NCI-H526 (cell line): ENCODE measurements at regions not wholly inside any gene's neighbourhood (a gene's known extent, or its start where the extent isn't known, plus 50 kb on each side); places are given as distances from the start of the nearest gene placed in this dataset.

Source experiments
- DNase-seq, 2 experiments: peaks; one replicate each; lab custom pipeline; 2025; lab: John Stamatoyannopoulos, UW

DNA sequence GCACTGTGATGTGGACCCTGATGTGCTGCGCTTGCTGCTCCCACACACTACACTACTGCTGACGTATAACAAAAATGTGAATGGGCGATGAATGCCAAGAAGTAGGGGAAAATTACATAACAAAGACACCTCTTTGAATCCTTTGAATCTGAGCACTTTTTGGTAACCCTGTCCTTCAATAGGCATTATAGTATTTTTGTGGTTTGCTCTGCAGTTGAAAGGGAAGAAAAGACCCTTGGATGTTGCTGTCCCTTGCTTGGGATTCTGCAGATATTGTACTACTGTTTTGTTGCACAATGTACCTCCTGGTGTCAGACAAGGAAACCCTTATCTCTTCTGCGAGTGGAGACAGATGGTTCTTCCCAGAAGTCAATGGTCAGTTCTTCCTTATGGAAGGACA, 124.8 kb upstream of the UBE3A start:
- no peak for DNase-seq

DNA sequence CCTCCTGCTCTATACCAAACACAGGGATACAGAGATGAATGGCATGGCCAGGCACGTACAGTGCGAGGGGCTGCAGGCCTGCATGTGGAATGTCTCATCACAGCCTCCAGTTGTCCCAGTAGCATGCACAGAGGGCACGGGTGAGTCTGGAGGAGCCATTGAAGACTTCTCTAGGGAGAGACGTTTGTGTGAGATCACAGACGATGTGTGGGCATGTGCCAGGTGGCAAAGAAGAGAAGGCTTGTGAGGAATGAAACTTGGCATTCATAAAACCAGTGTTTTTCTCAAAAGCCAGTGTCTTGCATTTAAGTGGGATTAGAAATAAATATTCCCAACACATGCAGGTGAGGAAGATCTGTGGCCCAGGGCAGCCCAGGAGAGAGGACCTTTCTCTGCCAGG, 119.1 kb upstream of the UBE3A start:
- no peak for DNase-seq

DNA sequence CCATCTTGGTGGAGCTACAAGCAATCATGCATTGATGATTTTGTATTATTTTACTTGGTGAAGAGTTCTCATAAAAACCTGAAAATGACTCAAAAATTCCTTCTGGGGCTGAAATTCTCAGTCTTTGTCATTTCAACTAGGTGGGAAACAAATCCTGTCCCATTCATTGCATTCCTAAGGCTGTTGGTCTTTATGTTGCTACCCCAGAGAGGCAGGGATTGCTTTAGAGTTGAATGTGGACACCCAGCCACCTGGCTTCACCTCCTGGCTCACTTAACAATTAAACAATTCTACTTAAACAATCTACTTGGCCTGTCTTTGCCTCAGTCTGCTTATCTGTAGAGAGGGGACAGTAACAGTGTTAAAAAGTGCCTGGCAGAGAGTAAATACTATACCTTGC, 117.3 kb upstream of the UBE3A start:
- DNase-seq, result no peak

DNA sequence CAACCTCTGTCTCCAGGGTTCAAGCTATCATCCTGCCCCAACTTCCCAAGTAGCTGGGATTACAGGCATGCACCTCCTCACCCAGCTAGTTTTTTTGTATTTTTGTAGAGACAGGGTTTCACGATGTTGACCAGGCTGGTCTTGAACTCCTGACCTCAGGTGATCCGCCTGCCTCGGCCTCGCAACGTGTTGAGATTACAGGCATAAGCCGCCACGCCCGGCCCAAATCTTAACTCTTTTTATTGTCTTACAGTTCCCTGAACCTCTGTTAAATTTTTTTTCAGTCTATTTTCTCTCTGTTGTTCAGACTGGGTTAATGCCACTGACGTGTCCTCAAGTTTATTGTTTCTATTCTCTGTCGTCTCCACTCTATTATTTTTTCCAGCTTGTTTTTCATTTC, 115.8 kb upstream of the UBE3A start:
- DNase-seq, result no peak

DNA sequence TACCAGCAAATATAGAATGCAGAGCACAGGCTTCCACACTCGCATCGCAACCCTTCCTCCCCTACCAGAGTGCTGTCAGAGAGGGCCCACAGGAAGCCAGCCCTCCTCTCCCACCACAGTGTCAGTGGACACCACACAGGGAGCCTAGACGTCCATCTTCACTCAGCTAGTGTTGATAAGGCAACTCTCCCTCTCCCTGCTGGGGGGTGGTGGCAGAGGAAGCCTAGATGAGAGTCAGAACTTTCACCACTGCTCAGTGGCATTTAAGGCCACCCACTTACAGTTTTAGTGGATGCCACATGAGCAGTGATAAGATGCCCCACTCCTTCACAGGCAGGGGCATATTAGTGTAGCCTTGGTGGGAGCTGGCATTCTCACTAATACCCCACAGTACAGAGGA, 109.8 kb upstream of the UBE3A start:
- DNase-seq, result no peak

DNA sequence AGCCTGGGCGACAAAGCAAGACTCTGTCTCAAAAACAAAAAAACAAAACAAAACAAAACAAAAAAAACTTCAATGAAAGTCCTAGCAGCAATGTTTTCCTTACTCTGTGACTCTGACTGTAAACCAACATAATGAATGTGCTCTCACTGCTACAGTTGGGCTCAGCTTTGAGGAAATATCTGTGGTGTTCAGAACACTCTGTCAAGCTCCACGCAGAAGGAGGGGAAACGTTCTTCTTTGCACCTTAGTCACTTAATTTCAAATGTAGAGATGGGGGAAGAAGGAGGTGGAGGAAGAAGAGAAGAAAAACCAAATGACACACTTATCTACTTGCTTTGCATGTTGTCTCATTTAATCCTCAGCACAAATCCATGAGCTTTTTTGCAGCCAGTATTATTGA, 107.1 kb upstream of the UBE3A start:
- no peak for DNase-seq

DNA sequence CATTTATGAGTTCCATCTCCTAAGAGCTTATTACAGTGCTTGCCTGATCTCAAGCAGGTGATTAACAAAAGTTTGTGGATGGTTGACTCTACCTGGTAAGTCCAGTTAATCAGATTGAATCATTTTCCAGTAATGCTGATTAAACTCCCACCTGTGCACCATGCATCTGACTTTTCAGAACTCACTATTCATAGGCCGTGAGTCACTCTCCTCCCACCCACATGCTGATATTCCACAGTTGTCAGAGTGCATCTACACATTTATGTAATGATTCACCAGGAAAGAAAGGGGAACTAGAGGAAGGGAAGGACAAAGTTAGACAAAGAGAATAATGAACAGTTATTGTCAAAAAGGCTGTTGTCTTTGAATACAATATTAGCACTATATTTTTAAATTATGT, 106.2 kb upstream of the UBE3A start:
- no peak for DNase-seq

DNA sequence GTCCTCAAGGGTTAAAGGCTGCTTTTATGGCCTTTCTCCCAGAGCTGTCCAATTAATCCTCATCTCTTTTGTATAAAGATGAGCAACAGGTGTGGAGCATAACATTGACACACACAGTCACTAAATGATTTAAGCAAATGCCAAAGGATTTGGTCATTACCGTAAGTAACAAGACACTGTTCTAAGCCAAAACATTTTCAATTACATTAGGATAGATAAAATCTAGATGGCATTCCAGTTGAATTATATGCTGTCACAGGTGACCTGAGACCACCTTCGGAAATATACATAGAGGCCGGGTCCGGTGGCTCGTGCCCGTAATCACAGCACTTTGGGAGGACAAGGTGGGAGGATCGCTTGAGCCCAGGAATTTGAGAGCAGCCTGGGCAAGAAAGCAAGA, 105.3 kb upstream of the UBE3A start:
- DNase-seq, result no peak

DNA sequence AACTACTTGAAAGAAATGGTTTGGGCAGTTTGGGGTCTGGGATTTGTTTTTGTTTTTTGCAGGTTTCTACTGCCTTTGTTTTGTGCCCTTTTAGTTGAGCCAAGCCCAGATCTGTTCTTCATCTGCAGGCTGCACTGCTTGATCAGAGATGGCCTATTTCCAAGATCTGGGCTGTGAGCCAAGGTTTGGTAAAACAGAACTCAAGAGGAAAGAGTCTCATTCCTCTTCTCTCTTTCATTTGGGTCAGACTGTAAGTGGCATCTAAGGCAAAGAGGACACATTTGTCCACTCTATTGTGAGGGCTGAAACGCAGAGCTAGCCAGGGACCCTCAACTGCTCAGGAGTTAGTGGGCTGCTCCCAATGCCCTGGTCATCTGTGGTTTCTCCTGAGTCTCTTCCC, 104.4 kb upstream of the UBE3A start:
- DNase-seq, result no peak

DNA sequence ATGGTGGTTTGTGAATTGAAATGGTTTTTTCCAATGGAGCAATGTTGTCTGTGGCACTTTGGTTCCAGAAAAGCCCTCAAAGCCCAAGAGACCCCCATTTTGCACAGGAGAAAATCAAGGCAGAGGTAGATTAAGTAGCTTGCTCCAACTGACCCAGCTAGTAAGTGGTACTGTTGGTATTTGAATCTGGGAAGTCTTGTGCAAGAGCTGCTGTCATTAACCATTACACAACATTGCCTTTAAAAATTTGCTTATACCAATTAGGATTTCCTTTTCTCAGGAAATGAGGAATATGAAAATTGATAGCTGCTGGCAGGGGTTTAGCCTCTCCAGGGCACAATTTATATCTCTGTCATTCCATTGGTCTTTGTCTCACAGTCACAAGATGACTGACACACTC, 102.4 kb upstream of the UBE3A start:
- no peak for DNase-seq

DNA sequence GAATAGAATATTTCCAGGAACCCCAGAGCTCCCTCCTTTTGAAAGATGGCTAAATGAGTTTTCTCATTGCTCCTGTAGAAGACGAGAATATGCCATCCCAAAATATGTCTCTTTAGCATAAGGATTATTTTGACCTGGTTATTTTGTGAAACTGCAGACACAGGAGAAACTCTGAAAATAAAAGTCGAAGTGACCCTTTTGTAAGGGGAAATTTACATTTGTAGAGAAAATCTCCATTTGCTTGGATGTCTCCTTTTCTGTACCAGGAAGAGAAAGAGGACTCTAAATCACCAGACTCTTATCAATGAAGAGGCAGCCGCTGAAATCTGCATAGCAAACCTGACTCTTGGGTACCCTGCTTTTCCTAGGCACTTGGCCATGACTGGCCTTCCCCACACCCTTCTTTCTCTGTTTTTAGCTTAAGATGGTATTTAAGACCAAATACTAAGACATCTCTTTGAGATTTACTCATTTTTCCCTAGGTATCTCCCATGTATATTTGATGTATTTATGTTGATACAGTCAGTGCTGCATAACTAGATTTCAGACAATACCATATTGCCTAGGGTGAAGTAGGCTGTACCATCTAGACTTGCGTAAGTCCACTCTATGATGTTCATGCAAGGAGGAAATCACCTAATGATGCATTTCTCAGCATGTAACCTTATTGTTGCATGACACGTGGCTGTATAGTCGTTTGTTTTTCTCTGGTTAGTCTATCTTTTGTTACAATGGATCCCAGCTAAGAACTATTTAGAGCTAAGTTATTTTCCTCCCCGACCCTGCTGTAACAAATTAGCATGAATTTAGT, 98.2 kb upstream of the UBE3A start:
- DNase-seq, result no peak

DNA sequence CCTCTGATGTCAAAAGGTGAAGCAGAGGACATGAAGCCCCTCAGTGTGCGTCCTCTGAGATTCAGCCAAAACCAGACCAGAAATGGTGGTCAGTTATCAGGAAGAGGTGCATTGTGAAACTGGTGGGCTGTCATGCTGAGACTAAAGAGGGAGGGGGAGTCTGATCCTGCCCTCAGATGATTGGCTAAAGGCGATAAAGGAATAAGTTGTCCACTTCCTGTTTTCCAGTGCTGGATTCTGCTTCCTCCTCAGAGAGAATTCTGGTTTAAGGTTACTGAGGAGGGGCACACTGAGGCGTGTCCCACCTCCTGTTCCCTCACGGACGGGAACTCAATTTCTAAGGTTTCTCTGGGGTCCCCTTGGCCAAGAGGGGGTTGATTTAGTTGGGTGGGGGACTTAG, 97.0 kb upstream of the UBE3A start:
- no peak for DNase-seq

DNA sequence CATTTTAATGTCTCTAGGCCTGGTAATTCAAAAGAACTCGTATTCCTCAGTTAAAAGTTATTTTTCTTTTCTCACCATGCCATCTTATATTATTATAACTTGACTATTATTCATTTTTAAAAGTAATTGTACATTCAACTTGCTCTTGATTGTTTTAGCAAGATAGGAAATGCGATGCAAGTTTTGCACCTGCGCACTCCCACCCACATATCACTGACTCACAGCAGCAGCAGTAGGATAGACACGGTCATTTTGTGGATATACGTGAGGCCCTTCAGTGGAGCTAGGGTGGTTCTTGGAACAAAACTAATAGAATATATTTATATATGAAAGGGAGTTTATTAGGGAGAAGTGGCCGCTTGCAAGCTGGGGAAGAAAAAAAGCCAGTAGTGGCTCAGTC, 95.5 kb upstream of the UBE3A start:
- DNase-seq, result no peak

DNA sequence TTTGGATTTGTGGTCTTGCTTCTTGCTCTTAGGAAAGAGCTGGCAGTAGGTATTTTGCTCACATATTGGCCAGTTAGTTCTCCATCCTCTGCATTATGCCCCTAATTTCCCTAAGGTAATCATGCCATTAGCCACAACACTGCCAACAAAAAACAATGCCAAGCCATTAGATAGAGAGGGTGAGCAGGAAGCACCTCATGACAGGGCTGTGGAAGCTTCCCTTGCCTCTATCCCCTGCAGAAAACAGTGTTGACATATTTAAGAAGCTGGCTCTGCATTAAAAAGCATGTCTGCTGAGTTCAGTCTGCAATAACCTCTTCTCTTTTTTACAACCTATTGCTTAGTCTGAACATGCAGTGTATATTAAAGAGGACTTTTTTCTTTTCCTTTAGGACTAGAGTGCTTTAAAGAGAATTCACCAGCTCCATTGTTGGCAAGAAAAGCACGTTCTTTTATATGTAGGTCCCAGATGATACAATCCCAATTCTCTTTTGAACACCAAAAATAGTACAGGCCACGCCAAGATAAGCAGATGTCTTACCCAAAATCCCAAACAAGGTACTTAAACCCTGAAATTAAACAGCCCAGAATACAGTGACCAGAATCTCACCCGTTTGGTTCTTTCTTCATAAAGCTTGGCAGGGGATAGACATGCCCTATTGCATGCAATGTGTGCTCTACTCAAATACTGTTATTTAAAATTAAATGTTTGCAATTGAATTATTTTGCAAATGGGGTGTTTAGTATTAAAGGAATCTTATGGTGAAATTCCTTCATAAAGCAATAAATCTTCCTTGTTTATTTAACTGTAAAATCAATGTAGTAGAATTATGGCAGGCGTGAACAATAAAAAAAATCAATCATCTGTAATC, 93.7 kb upstream of the UBE3A start:
- peak in 1 of 2 experiments; percentile 18 for DNase-seq

DNA sequence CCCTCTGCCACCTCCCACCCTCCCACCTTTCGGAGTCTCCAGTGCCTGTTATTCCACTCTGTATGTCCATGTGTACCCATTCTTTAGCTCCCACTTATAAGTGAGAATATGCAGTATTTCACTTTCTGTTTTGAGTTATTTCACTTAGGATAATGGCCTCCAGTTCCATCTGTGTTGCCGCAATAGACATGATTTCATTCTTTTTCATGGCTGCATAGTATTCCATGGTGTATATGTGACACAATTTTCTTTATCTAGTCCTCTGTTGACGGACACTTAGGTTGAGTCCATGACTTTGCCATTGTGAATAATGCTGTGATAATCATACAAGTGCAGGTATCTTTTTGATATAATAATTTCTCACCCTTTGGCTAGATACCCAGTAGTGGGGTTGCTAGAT, 91.0 kb upstream of the UBE3A start:
- no peak for DNase-seq

DNA sequence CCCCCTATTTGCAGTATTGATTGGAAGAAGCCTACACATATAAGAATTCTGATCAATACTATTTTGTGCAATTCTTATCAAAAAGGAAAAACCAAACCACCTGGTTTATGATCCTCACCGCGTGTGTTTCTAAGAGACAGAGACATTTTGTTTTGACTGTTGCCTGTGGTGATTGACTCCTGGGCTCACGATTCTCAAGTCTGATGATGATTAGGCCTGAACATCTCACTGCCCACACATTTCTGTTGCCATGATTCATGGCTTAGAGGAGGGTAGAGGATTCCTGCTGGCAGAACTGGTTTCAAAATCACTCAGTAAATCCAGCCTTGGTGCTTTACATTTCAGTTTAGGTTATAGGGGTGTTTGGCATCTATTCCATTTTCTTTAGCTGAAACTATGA, 88.3 kb upstream of the UBE3A start:
- no peak for DNase-seq

DNA sequence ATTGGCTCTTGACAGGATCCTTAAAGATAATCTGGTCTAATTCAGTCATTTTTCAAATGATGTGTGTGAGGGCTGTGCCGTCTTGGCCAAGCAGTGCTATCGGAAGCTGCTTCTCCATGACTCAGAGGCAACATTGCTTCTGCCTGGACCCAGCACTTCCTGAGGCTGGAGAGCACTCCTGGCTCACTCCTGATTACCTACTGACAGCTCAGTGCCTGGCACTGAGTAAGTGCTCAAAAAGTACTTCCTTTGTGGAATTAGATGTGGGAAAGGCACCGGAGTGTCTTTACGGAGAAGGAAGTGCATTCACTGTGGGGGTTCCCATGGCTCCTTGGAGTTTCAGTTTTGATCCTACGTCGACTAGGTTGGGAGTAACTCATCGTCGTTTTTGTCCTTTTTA, 86.9 kb upstream of the UBE3A start:
- no peak for DNase-seq

DNA sequence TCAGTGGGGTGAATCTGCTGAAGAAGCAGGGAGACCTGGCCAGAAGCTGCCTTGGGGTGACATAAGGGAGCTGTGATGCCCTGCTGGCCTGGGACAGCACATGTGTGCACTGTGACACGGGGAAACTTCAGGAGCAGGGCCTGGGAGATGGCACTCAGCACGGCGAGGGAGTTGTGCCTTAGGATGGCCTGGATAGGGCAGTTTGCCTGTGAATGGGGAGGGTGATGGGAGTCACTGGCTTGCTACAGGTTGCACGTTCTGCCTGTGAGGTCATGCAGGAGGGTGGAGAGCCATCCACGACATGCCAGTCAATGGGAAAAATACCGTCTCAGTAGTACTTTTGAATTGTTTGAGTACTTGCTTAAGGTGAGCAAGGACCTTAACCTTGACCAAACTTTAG, 76.8 kb upstream of the UBE3A start:
- DNase-seq, result no peak

DNA sequence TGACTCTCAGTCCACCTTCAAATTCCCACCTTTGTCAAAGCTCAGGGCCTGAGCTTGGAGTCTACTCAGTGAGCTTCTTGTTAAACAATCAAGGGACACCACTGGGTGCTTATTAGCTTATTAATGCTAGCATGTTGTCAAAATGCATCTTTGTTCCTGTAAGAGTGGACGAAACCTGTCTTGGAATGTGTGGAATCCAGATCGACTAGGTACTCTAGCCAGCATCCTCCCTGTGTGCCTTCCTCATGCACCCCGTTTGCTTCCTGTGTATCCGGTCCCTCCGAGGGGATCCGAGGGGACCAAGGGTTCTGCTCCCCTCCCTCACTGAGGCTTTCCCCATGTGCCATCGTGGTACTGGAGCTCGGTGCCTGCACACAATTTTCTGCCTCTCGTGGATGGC, 75.7 kb upstream of the UBE3A start:
- no peak for DNase-seq

DNA sequence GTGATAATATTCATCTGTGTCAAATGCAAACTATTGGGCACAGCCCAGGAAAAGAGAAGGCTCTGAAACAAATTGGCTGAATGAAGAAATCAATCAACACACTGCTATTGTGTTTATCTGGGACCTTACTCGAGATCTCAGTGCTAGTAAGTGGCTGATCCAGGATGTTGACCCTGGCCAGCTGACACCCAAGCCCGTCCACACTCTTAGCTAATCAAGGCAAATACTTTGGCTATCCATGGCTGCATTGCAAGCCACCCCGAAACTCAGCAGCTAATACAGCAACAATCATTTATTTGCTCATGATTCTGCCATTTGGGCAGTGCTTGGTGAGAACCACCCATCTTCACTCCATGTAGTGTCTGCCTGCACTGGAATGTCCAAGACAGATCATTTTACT, 74.1 kb upstream of the UBE3A start:
- DNase-seq, result no peak

DNA sequence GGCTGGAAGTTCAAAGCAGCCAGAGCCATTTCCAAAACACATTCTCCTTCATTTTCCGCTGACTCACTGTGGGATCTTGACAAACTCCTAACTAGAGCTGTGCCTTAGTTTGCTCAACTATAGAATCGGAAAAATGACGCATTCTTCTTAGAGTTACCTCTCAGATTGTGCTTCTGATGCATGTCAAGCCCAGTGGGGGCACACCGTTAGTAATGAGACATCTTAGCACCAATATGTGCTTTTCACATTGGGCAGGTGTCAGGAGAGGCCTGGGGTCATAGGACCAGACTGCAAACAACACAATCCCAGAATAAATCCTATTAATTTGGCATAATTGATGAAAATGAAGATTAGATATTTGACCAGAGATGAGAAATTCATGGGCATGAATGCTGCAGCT, 71.3 kb upstream of the UBE3A start:
- no peak for DNase-seq

DNA sequence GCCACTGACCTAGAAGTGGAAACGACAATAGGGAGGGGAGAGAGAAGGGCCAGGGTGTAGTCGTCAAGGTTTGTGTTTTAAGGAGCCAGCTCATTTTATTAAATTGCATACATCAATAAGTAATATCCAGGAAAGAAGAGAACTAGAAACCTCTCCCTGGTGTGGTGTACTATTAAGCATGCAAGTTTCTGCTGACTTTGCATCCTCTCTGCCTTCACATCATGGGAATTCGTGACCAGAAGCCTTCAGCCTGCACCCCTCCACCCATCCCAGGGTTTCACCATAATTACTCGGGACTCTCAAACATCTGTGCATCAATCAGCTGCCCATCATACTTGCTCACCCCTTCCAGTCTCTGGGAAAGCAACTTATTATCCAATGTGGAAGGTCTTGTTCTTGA, 70.9 kb upstream of the UBE3A start:
- DNase-seq, result no peak

DNA sequence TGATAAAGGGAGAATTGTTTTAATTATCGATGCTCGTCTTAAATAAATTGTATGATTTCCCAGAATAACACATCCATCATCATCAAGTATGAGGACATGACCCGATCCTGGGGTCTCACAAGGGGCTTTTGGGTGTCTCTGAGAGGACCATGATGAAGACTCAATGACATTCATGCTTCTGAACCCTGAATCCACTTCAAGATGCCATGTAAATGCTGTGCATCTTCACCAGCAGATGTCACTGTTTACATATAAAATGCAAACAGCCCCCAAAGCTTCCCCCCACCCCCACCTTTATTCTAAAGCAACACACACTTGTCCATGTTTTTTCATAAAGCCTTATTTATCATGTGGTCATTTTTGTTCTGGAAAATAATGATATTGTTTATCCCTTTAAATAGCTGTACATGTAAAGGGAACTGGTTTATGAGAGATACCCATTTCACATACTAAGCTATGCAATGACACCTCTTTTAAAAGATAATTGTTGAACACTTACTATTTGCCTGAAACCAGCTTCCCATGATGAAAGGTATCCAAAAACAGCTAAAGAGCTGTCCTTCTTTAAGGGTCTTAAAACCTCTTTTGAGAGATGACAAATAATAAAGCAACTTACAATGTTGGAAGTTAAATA, 69.7 kb upstream of the UBE3A start:
- DNase-seq, result peak; percentile 0 to 37
